ENCODE measurements at regions not wholly inside any gene's neighbourhood (a gene's known extent, or its start where the extent isn't known, plus 50 kb on each side); places are given as distances from the start of the nearest gene placed in this dataset.

- no peaks in the 10 kb centered on the region for H3K36me3 Mint-ChIP-seq (ENCODE audit: unreplicated experiment)
- H3K9me3 Mint-ChIP-seq (ENCODE audit: unreplicated experiment) = peaks cover 2% of the 10 kb centered on the region
- TF ChIP-seq CTCF (IDR thresholded peaks at IDR 0.05; ENCODE audit: partially characterized antibody, unreplicated experiment) = no peak
- H3K4me1 Mint-ChIP-seq (ENCODE audit: low read depth, unreplicated experiment) = no peaks in the 10 kb centered on the region
- DNase-seq = no peak
- H3K27ac Mint-ChIP-seq (ENCODE audit: unreplicated experiment) = no peak overlapping the region
- H3K27me3 Mint-ChIP-seq (ENCODE audit: unreplicated experiment) = peaks cover 2% of the 10 kb centered on the region
- no peak overlapping the region for H3K4me3 Mint-ChIP-seq (ENCODE audit: unreplicated experiment)
Measured at GRCh38 chr4:155430895-155431795, 54.4 kb upstream of the MAP9 start.

- no peak overlapping the region for H3K4me3 Mint-ChIP-seq (ENCODE audit: unreplicated experiment)
- DNase-seq = no peak
- H3K9me3 Mint-ChIP-seq (ENCODE audit: unreplicated experiment) = peaks cover 2% of the 10 kb centered on the region
- TF ChIP-seq CTCF (IDR thresholded peaks at IDR 0.05; ENCODE audit: partially characterized antibody, unreplicated experiment) = no peak
- peaks cover 3% of the 10 kb centered on the region for H3K36me3 Mint-ChIP-seq (ENCODE audit: unreplicated experiment)
- peaks cover 2% of the 10 kb centered on the region for H3K27me3 Mint-ChIP-seq (ENCODE audit: unreplicated experiment)
- no peaks in the 10 kb centered on the region for H3K4me1 Mint-ChIP-seq (ENCODE audit: low read depth, unreplicated experiment)
- H3K27ac Mint-ChIP-seq (ENCODE audit: unreplicated experiment) = no peak overlapping the region
Measured at GRCh38 chr4:155428128-155428527, 51.4 kb upstream of the MAP9 start.

GRCh38 chr4:155426953-155427352, 50.2 kb upstream of the MAP9 start:
- Mint-ChIP-seq H3K27me3 (ENCODE audit: unreplicated experiment) (no peaks in the 10 kb centered on the region), H3K27ac (ENCODE audit: unreplicated experiment) (no peak overlapping the region), H3K4me1 (ENCODE audit: low read depth, unreplicated experiment) (no peaks in the 10 kb centered on the region), H3K36me3 (ENCODE audit: unreplicated experiment) (peaks cover 3% of the 10 kb centered on the region), H3K4me3 (ENCODE audit: unreplicated experiment) (no peak overlapping the region), H3K9me3 (ENCODE audit: unreplicated experiment) (peaks cover 2% of the 10 kb centered on the region)
- no peak for DNase-seq
- TF ChIP-seq CTCF (IDR thresholded peaks at IDR 0.05; ENCODE audit: partially characterized antibody, unreplicated experiment) = no peak

Data from glutamatergic neuron (in vitro differentiated cells).